Stimulated activated naive B cell treated with anti-CD40 and anti-IgM and Interleukin-4, amounts not matched to agents 10 μg/mL and 1 μg/mL and 100 μg/mL, for 72 hours (primary cell): ENCODE measurements at regions not wholly inside any gene's neighbourhood (a gene's known extent, or its start where the extent isn't known, plus 50 kb on each side); places are given as distances from the start of the nearest gene placed in this dataset.

Experiments used
- ATAC-seq, 2 donors: fragments of 150-1000 bp; cut with Tn5 transposase; replicated peaks; 2 replicates each; pipeline ENCODE4 v1.10.0; 2021; ENCODE audit warnings: moderate library complexity in 1 of 2
- DNase-seq: peaks from one replicate; pipeline ENCODE4 v3.0.0; 2021
- H3K27ac Mint-ChIP-seq: one replicate; pipeline ENCODE4 v1.8.0; 2022; ENCODE audit warnings: mild to moderate bottlenecking, mixed read lengths
- H3K27me3 Mint-ChIP-seq, 2 donors: one replicate each; pipeline ENCODE4 v1.8.0; 2022; ENCODE audit warnings: mixed read lengths in 2 of 2
- H3K36me3 Mint-ChIP-seq, 2 donors: one replicate each; pipeline ENCODE4 v1.8.0; 2022; ENCODE audit warnings: mixed read lengths in 2 of 2, mild to moderate bottlenecking in 1 of 2
- H3K4me1 Mint-ChIP-seq, 2 donors: one replicate each; pipeline ENCODE4 v1.8.0; 2022; ENCODE audit warnings: mixed read lengths in 2 of 2, mild to moderate bottlenecking in 1 of 2
- H3K4me3 Mint-ChIP-seq, 2 donors: one replicate each; pipeline ENCODE4 v1.8.0; 2022; ENCODE audit warnings: mild to moderate bottlenecking in 2 of 2, mixed read lengths in 2 of 2, moderate library complexity in 1 of 2
- H3K9me3 Mint-ChIP-seq, 2 donors: one replicate each; pipeline ENCODE4 v1.8.0; 2022; ENCODE audit warnings: mixed read lengths in 2 of 2, mild to moderate bottlenecking in 1 of 2

GRCh38 chr10:46227936-46228562 is 58.7 kb upstream of the ANTXRL start:
- Mint-ChIP-seq H3K4me1 (peaks cover 7 to 21% of the 10 kb centered on the region in 2 donors), H3K27ac (peak overlapping the region; percentile 25), H3K27me3 (no peaks in the 10 kb centered on the region), H3K9me3 (peaks cover 7 to 8% of the 10 kb centered on the region in 2 donors), H3K36me3 (peaks cover 0 to 7% of the 10 kb centered on the region in 2 donors), H3K4me3 (no peak overlapping the region)
- peak; percentile 18 for DNase-seq
- peak; percentile 76 to 77 for ATAC-seq

GRCh38 chr10:46228563-46229071 is 58.2 kb upstream of the ANTXRL start:
- peak; percentile 50 for DNase-seq
- Mint-ChIP-seq H3K36me3 (peaks cover 0 to 7% of the 10 kb centered on the region in 2 donors), H3K27me3 (no peaks in the 10 kb centered on the region), H3K4me1 (peaks cover 7 to 21% of the 10 kb centered on the region in 2 donors), H3K9me3 (peaks cover 6 to 8% of the 10 kb centered on the region in 2 donors), H3K27ac (peak overlapping the region; percentile 25), H3K4me3 (no peak overlapping the region)
- ATAC-seq: peak; percentile 86 to 87

- Mint-ChIP-seq H3K27me3 (no peaks in the 10 kb centered on the region), H3K9me3 (peaks cover 6 to 8% of the 10 kb centered on the region in 2 donors), H3K4me3 (no peak overlapping the region), H3K36me3 (peaks cover 0 to 7% of the 10 kb centered on the region in 2 donors), H3K27ac (no peak overlapping the region), H3K4me1 (peaks cover 7 to 21% of the 10 kb centered on the region in 2 donors)
- peak in 1 of 2 donors; percentile 25 for ATAC-seq
- DNase-seq: no peak
Observed at GRCh38 chr10:46229144-46229563, 57.6 kb upstream of the ANTXRL start.

- H3K27me3 Mint-ChIP-seq: no peaks in the 10 kb centered on the region
- H3K9me3 Mint-ChIP-seq: peaks cover 6 to 8% of the 10 kb centered on the region in 2 donors
- no peak for DNase-seq
- H3K4me1 Mint-ChIP-seq: peaks cover 7 to 21% of the 10 kb centered on the region in 2 donors
- no peak overlapping the region for H3K27ac Mint-ChIP-seq
- peaks cover 0 to 7% of the 10 kb centered on the region in 2 donors for H3K36me3 Mint-ChIP-seq
- H3K4me3 Mint-ChIP-seq: no peak overlapping the region
- ATAC-seq: no peak
Observed at GRCh38 chr10:46230615-46231014, 56.2 kb upstream of the ANTXRL start.

GRCh38 chr10:46231087-46231486 is 55.7 kb upstream of the ANTXRL start:
- H3K36me3 Mint-ChIP-seq: peaks cover 0 to 7% of the 10 kb centered on the region in 2 donors
- DNase-seq: no peak
- no peak overlapping the region for H3K4me3 Mint-ChIP-seq
- H3K27me3 Mint-ChIP-seq: no peaks in the 10 kb centered on the region
- H3K4me1 Mint-ChIP-seq: peaks cover 7 to 21% of the 10 kb centered on the region in 2 donors
- no peak for ATAC-seq
- H3K27ac Mint-ChIP-seq: no peak overlapping the region
- peaks cover 6 to 8% of the 10 kb centered on the region in 2 donors for H3K9me3 Mint-ChIP-seq

- Mint-ChIP-seq H3K36me3 (peaks cover 0 to 7% of the 10 kb centered on the region in 2 donors), H3K27ac (peak overlapping the region; percentile 16), H3K4me1 (peaks cover 7 to 21% of the 10 kb centered on the region in 2 donors), H3K27me3 (no peaks in the 10 kb centered on the region), H3K9me3 (peaks cover 6 to 8% of the 10 kb centered on the region in 2 donors), H3K4me3 (no peak overlapping the region)
- DNase-seq (no peak), ATAC-seq (no peak)
Observed at GRCh38 chr10:46232084-46232483, 54.7 kb upstream of the ANTXRL start.

GRCh38 chr10:46232666-46233065 is 54.1 kb upstream of the ANTXRL start:
- no peak for DNase-seq
- peaks cover 0 to 7% of the 10 kb centered on the region in 2 donors for H3K36me3 Mint-ChIP-seq
- H3K27ac Mint-ChIP-seq: no peak overlapping the region
- peaks cover 7 to 20% of the 10 kb centered on the region in 2 donors for H3K4me1 Mint-ChIP-seq
- H3K9me3 Mint-ChIP-seq: peaks cover 6 to 8% of the 10 kb centered on the region in 2 donors
- no peak overlapping the region for H3K4me3 Mint-ChIP-seq
- no peak for ATAC-seq
- H3K27me3 Mint-ChIP-seq: no peaks in the 10 kb centered on the region

GRCh38 chr10:46233181-46233580 is 53.6 kb upstream of the ANTXRL start:
- peaks cover 0 to 7% of the 10 kb centered on the region in 2 donors for H3K36me3 Mint-ChIP-seq
- DNase-seq (no peak), ATAC-seq (no peak)
- H3K27me3 Mint-ChIP-seq: no peaks in the 10 kb centered on the region
- no peak overlapping the region for H3K27ac Mint-ChIP-seq
- peaks cover 6 to 8% of the 10 kb centered on the region in 2 donors for H3K9me3 Mint-ChIP-seq
- H3K4me1 Mint-ChIP-seq: peaks cover 3 to 15% of the 10 kb centered on the region in 2 donors
- H3K4me3 Mint-ChIP-seq: no peak overlapping the region

GRCh38 chr10:46234026-46234425 is 52.8 kb upstream of the ANTXRL start:
- H3K27ac Mint-ChIP-seq: no peak overlapping the region
- H3K9me3 Mint-ChIP-seq: peaks cover 6 to 7% of the 10 kb centered on the region in 2 donors
- no peaks in the 10 kb centered on the region for H3K27me3 Mint-ChIP-seq
- ATAC-seq: no peak
- H3K36me3 Mint-ChIP-seq: peaks cover 0 to 6% of the 10 kb centered on the region in 2 donors
- H3K4me3 Mint-ChIP-seq: no peak overlapping the region
- no peak for DNase-seq
- H3K4me1 Mint-ChIP-seq: peaks cover 0 to 6% of the 10 kb centered on the region in 2 donors

GRCh38 chr10:46234431-46235060 is 52.3 kb upstream of the ANTXRL start:
- Mint-ChIP-seq H3K27ac (no peak overlapping the region), H3K4me1 (peaks cover 0 to 3% of the 10 kb centered on the region in 2 donors), H3K4me3 (no peak overlapping the region), H3K9me3 (peaks cover 2 to 4% of the 10 kb centered on the region in 2 donors), H3K27me3 (no peaks in the 10 kb centered on the region), H3K36me3 (peaks cover 0 to under 1% of the 10 kb centered on the region in 2 donors)
- ATAC-seq (no peak), DNase-seq (no peak)

GRCh38 chr10:46235705-46236545 is 50.9 kb upstream of the ANTXRL start:
- Mint-ChIP-seq H3K4me3 (no peak overlapping the region), H3K27ac (no peak overlapping the region), H3K4me1 (peaks cover 0 to 5% of the 10 kb centered on the region in 2 donors), H3K27me3 (no peaks in the 10 kb centered on the region), H3K36me3 (peaks cover 0 to 2% of the 10 kb centered on the region in 2 donors), H3K9me3 (peaks cover 2 to 3% of the 10 kb centered on the region in 2 donors)
- no peak for ATAC-seq
- no peak for DNase-seq

- Mint-ChIP-seq H3K27ac (no peak overlapping the region), H3K36me3 (peaks cover 5 to 8% of the 10 kb centered on the region in 2 donors), H3K4me3 (no peak overlapping the region), H3K9me3 (peaks cover 7 to 9% of the 10 kb centered on the region in 2 donors), H3K4me1 (peaks cover 0 to 5% of the 10 kb centered on the region in 2 donors), H3K27me3 (no peaks in the 10 kb centered on the region)
- DNase-seq: no peak
- ATAC-seq: no peak
Observed at GRCh38 chr10:46236546-46236887, 50.3 kb upstream of the ANTXRL start.

- ATAC-seq (no peak), DNase-seq (no peak)
- no peak overlapping the region for H3K27ac Mint-ChIP-seq
- peaks cover 5 to 8% of the 10 kb centered on the region in 2 donors for H3K36me3 Mint-ChIP-seq
- H3K27me3 Mint-ChIP-seq: no peaks in the 10 kb centered on the region
- peaks cover 9 to 10% of the 10 kb centered on the region in 2 donors for H3K9me3 Mint-ChIP-seq
- peaks cover 0 to 5% of the 10 kb centered on the region in 2 donors for H3K4me1 Mint-ChIP-seq
- no peak overlapping the region for H3K4me3 Mint-ChIP-seq
Observed at GRCh38 chr10:46236941-46237681, 49.7 kb upstream of the ANTXRL start.
